ENCODE measurements at regions not wholly inside any gene's neighbourhood (a gene's known extent, or its start where the extent isn't known, plus 50 kb on each side); places are given as distances from the start of the nearest gene placed in this dataset.

GRCh38 chrY:19146296-19146695 is 372.8 kb upstream of the HSFY2 start:
- Histone ChIP-seq H3K27ac (ENCODE audit: low read depth in 2 of 2, low read length in 2 of 2) (no peak overlapping the region), H3K4me3 (ENCODE audit: low read length in 3 of 3) (no peak overlapping the region), H3K9me3 (ENCODE audit: control insufficient read depth in 2 of 3, insufficient read depth in 1 of 3, low read length in 3 of 3) (no peaks in the 10 kb centered on the region), H3K9ac (ENCODE audit: low read length in 3 of 3) (no peak overlapping the region), H3K4me1 (ENCODE audit: control insufficient read depth in 2 of 3, insufficient read depth in 2 of 3, low read depth in 1 of 3, low read length in 3 of 3) (no peaks in the 10 kb centered on the region), H3K27me3 (ENCODE audit: control insufficient read depth, insufficient read depth, low read length) (no peaks in the 10 kb centered on the region), H3K36me3 (ENCODE audit: control insufficient read depth in 2 of 3, insufficient read depth in 3 of 3, low read length in 3 of 3) (no peaks in the 10 kb centered on the region)
- intact Hi-C loops (cut with DNase I), result no loop called here
- DNase-seq (no peak), FAIRE-seq (no peak)
- no peak for TF ChIP-seq CTCF (IDR thresholded peaks at IDR 0.05; ENCODE audit: borderline replicate concordance, extremely low read depth, insufficient read depth)

GRCh38 chrY:19142093-19142492 is 368.6 kb upstream of the HSFY2 start:
- Histone ChIP-seq H3K36me3 (ENCODE audit: control insufficient read depth in 2 of 3, insufficient read depth in 3 of 3, low read length in 3 of 3) (no peaks in the 10 kb centered on the region), H3K27me3 (ENCODE audit: control insufficient read depth, insufficient read depth, low read length) (no peaks in the 10 kb centered on the region), H3K27ac (ENCODE audit: low read depth in 2 of 2, low read length in 2 of 2) (no peak overlapping the region), H3K9ac (ENCODE audit: low read length in 3 of 3) (no peak overlapping the region), H3K9me3 (ENCODE audit: control insufficient read depth in 2 of 3, insufficient read depth in 1 of 3, low read length in 3 of 3) (no peaks in the 10 kb centered on the region), H3K4me3 (ENCODE audit: low read length in 3 of 3) (no peak overlapping the region), H3K4me1 (ENCODE audit: control insufficient read depth in 2 of 3, insufficient read depth in 2 of 3, low read depth in 1 of 3, low read length in 3 of 3) (no peaks in the 10 kb centered on the region)
- no peak for TF ChIP-seq CTCF (IDR thresholded peaks at IDR 0.05; ENCODE audit: borderline replicate concordance, extremely low read depth, insufficient read depth)
- intact Hi-C loops (cut with DNase I), result no loop called here
- no peak for FAIRE-seq
- DNase-seq, result no peak

GRCh38 chrY:19140285-19140920 is 366.9 kb upstream of the HSFY2 start:
- no peaks in the 10 kb centered on the region for H3K4me1 ChIP-seq (ENCODE audit: control insufficient read depth in 2 of 3, insufficient read depth in 2 of 3, low read depth in 1 of 3, low read length in 3 of 3)
- intact Hi-C loops (cut with DNase I), result no loop called here
- H3K4me3 ChIP-seq (ENCODE audit: low read length in 3 of 3), result no peak overlapping the region
- H3K36me3 ChIP-seq (ENCODE audit: control insufficient read depth in 2 of 3, insufficient read depth in 3 of 3, low read length in 3 of 3), result no peaks in the 10 kb centered on the region
- no peaks in the 10 kb centered on the region for H3K9me3 ChIP-seq (ENCODE audit: control insufficient read depth in 2 of 3, insufficient read depth in 1 of 3, low read length in 3 of 3)
- no peak overlapping the region for H3K9ac ChIP-seq (ENCODE audit: low read length in 3 of 3)
- no peak for DNase-seq
- no peak for TF ChIP-seq CTCF (IDR thresholded peaks at IDR 0.05; ENCODE audit: borderline replicate concordance, extremely low read depth, insufficient read depth)
- no peak overlapping the region for H3K27ac ChIP-seq (ENCODE audit: low read depth in 2 of 2, low read length in 2 of 2)
- no peak for FAIRE-seq
- H3K27me3 ChIP-seq (ENCODE audit: control insufficient read depth, insufficient read depth, low read length), result no peaks in the 10 kb centered on the region

- Histone ChIP-seq H3K27ac (ENCODE audit: low read depth in 2 of 2, low read length in 2 of 2) (no peak overlapping the region), H3K9me3 (ENCODE audit: control insufficient read depth in 2 of 3, insufficient read depth in 1 of 3, low read length in 3 of 3) (no peaks in the 10 kb centered on the region), H3K27me3 (ENCODE audit: control insufficient read depth, insufficient read depth, low read length) (no peaks in the 10 kb centered on the region), H3K9ac (ENCODE audit: low read length in 3 of 3) (no peak overlapping the region), H3K4me3 (ENCODE audit: low read length in 3 of 3) (no peak overlapping the region), H3K36me3 (ENCODE audit: control insufficient read depth in 2 of 3, insufficient read depth in 3 of 3, low read length in 3 of 3) (no peaks in the 10 kb centered on the region), H3K4me1 (ENCODE audit: control insufficient read depth in 2 of 3, insufficient read depth in 2 of 3, low read depth in 1 of 3, low read length in 3 of 3) (no peaks in the 10 kb centered on the region)
- no peak for FAIRE-seq
- intact Hi-C loops (cut with DNase I), result no loop called here
- DNase-seq, result no peak
- no peak for TF ChIP-seq CTCF (IDR thresholded peaks at IDR 0.05; ENCODE audit: borderline replicate concordance, extremely low read depth, insufficient read depth)
Measured at GRCh38 chrY:19134426-19134825, 360.9 kb upstream of the HSFY2 start.
